Activated CD4-positive, alpha-beta T cell treated with anti-CD3 and anti-CD28 coated beads, Interleukin-2, amount 10 ng/mL, durations not matched to agents 7 days and 5 days (primary cell): ENCODE measurements at regions not wholly inside any gene's neighbourhood (a gene's known extent, or its start where the extent isn't known, plus 50 kb on each side); places are given as distances from the start of the nearest gene placed in this dataset.

Experiments
- CTCF ChIA-PET: fragments of 350-600 bp; sonication (Branson Sonifier 250); formaldehyde crosslinking; loops from one replicate; lab custom pipeline; 2021; ENCODE audit warnings: antibody characterized with exemption; lab: Charles Lee
- POLR2A ChIA-PET: fragments of 350-600 bp; sonication (Branson Sonifier 250); formaldehyde crosslinking; loops from one replicate; lab custom pipeline; 2021; ENCODE audit warnings: antibody characterized with exemption; lab: Charles Lee
- DNase-seq: peaks from one replicate; pipeline ENCODE4 v3.0.0-alpha.2; 2020
- H3K27ac Mint-ChIP-seq: one replicate; pipeline ENCODE4 v1.8.0; 2021; ENCODE audit warnings: mild to moderate bottlenecking, moderate library complexity, mixed read lengths
- H3K27me3 Mint-ChIP-seq: one replicate; pipeline ENCODE4 v1.8.0; 2021; ENCODE audit warnings: mixed read lengths
- H3K36me3 Mint-ChIP-seq: one replicate; pipeline ENCODE4 v1.8.0; 2021; ENCODE audit warnings: low read depth, mixed read lengths
- H3K4me1 Mint-ChIP-seq: one replicate; pipeline ENCODE4 v1.8.0; 2021; ENCODE audit warnings: mixed read lengths
- H3K4me3 Mint-ChIP-seq: one replicate; pipeline ENCODE4 v1.8.0; 2021; ENCODE audit warnings: mild to moderate bottlenecking, moderate library complexity, mixed read lengths
- H3K9me3 Mint-ChIP-seq: one replicate; pipeline ENCODE4 v1.8.0; 2021; ENCODE audit warnings: mixed read lengths

- peaks cover 6% of the 10 kb centered on the region for H3K9me3 Mint-ChIP-seq
- no peak overlapping the region for H3K27ac Mint-ChIP-seq
- no peaks in the 10 kb centered on the region for H3K4me1 Mint-ChIP-seq
- DNase-seq = no peak
- no peaks in the 10 kb centered on the region for H3K27me3 Mint-ChIP-seq
- no peak overlapping the region for H3K4me3 Mint-ChIP-seq
- no peaks in the 10 kb centered on the region for H3K36me3 Mint-ChIP-seq
- CTCF ChIA-PET = interaction anchor here (1.0 to 2.2 kb wide), 5 partner anchors 10 to 203 kb away, joined by 3 to 6 read pairs (median 4); no protein-coding TSS in a partner anchor
- POLR2A ChIA-PET = no interaction called here
Observed at GRCh38 chr2:10231551-10232085, 71.1 kb upstream of the HPCAL1 start.

DNA sequence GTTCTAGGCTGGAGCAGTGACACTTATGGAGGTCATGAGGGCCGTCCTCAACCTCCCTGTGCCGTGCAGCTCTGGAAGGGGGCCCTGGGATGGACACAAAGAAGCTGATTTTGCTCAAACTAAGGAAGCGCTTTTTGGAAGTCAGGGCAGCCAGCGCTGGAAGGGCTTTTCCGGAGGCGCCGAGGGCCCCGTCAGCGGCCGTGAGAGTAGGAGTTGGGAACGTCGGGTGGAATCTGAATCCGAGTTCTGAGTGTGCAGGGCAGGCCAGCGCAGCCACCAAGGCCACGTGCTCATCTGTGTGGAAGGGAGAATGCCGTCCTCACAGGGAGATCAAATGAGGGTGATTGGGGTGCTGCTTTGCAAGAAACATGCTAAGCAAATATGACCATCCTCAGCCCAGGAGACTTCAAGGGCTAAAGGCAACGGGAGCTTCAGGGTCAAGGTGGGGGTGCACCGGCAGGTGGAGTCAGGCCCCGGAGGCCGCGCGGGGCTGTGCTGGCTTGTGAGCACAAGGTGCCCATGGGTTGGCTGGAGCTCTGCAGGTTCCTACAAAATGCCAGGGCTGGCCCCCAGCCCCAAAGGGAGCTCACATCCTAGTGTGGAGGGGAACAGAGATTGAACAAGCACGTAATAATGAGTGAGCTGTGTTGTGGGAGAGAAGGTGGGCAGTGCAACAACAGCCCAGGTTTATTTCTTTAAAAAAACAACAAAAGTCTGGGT, 70.4 kb upstream of the HPCAL1 start:
- peaks cover 6% of the 10 kb centered on the region for H3K9me3 Mint-ChIP-seq
- CTCF ChIA-PET = interaction anchor here (1.0 to 2.2 kb wide), 4 partner anchors 11 to 203 kb away, joined by 3 to 6 read pairs (median 4); no protein-coding TSS in a partner anchor
- H3K27ac Mint-ChIP-seq = peak overlapping the region; percentile 50
- POLR2A ChIA-PET = no interaction called here
- no peaks in the 10 kb centered on the region for H3K36me3 Mint-ChIP-seq
- H3K4me1 Mint-ChIP-seq = no peaks in the 10 kb centered on the region
- no peaks in the 10 kb centered on the region for H3K27me3 Mint-ChIP-seq
- DNase-seq = no peak
- no peak overlapping the region for H3K4me3 Mint-ChIP-seq

GRCh38 chr2:10233131-10234012, 69.3 kb upstream of the HPCAL1 start:
- H3K4me3 Mint-ChIP-seq = no peak overlapping the region
- POLR2A ChIA-PET = no interaction called here
- no peak overlapping the region for H3K27ac Mint-ChIP-seq
- no peaks in the 10 kb centered on the region for H3K36me3 Mint-ChIP-seq
- CTCF ChIA-PET = interaction anchor here (1.4 to 1.5 kb wide), 2 partner anchors 21 to 176 kb away, joined by 4 to 6 read pairs; no protein-coding TSS in a partner anchor
- peaks cover 6% of the 10 kb centered on the region for H3K9me3 Mint-ChIP-seq
- H3K4me1 Mint-ChIP-seq = no peaks in the 10 kb centered on the region
- DNase-seq = no peak
- H3K27me3 Mint-ChIP-seq = no peaks in the 10 kb centered on the region

- ChIA-PET POLR2A (no interaction called here), CTCF (interaction anchor here (1.5 kb wide), 1 partner anchor 175 kb away, joined by 6 read pairs; no protein-coding TSS in a partner anchor)
- no peak overlapping the region for H3K27ac Mint-ChIP-seq
- H3K4me3 Mint-ChIP-seq = no peak overlapping the region
- no peaks in the 10 kb centered on the region for H3K4me1 Mint-ChIP-seq
- no peaks in the 10 kb centered on the region for H3K36me3 Mint-ChIP-seq
- no peaks in the 10 kb centered on the region for H3K27me3 Mint-ChIP-seq
- DNase-seq = no peak
- H3K9me3 Mint-ChIP-seq = peaks cover 6% of the 10 kb centered on the region
Observed at GRCh38 chr2:10234013-10234306, 68.7 kb upstream of the HPCAL1 start.

- ChIA-PET CTCF (interaction anchor here (1.5 kb wide), 1 partner anchor 174 kb away, joined by 6 read pairs; no protein-coding TSS in a partner anchor), POLR2A (no interaction called here)
- peaks cover 6% of the 10 kb centered on the region for H3K9me3 Mint-ChIP-seq
- H3K4me1 Mint-ChIP-seq = no peaks in the 10 kb centered on the region
- no peak overlapping the region for H3K27ac Mint-ChIP-seq
- H3K36me3 Mint-ChIP-seq = no peaks in the 10 kb centered on the region
- H3K27me3 Mint-ChIP-seq = no peaks in the 10 kb centered on the region
- no peak overlapping the region for H3K4me3 Mint-ChIP-seq
- no peak for DNase-seq
Observed at GRCh38 chr2:10234409-10235094, 68.2 kb upstream of the HPCAL1 start.

DNA sequence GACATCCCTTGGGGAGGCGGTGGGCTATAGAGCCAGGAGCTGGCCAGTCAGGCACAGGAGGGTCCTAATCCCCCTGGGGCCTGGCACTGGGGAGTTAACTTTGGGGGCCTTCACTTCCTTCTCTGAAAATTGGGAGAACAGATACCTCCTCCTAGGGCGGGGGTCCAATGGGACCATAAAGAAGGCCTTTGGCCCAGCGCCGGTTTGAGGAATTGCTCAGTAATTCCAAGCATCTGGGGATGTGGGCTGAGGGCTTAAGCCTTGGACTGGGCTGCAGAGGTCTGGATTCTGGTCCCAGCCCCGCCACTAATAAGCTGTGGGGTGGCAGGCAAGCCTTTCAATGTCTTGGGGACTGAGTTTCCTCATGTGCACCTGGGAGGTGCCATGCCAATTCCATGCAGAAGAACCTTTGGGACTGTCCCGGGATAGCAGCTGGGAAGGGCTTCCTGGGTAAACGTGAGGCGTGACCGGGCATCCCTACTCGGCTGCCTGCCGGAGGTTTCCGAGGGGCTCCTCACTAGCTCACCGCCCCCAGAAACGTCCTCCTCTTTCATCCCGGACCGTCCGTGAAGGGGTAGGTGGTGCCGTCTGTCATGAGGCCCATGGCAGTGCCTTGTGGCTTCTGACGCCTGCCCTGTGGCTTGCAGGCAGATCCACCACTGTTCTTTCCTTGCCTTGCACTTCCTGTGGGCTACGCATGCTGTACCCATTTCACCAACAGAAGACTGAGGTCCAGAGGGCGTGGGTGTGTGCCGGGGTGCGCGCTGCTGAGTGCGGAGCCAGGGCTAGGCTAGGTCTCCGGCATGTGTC, 67.4 kb upstream of the HPCAL1 start:
- no peak for DNase-seq
- H3K36me3 Mint-ChIP-seq = no peaks in the 10 kb centered on the region
- no peaks in the 10 kb centered on the region for H3K4me1 Mint-ChIP-seq
- H3K27me3 Mint-ChIP-seq = no peaks in the 10 kb centered on the region
- no peak overlapping the region for H3K4me3 Mint-ChIP-seq
- no peak overlapping the region for H3K27ac Mint-ChIP-seq
- CTCF ChIA-PET = interaction anchor here (1.5 kb wide), 2 partner anchors 174 to 200 kb away, joined by 3 to 6 read pairs; no protein-coding TSS in a partner anchor
- POLR2A ChIA-PET = no interaction called here
- H3K9me3 Mint-ChIP-seq = peaks cover 6% of the 10 kb centered on the region

DNA sequence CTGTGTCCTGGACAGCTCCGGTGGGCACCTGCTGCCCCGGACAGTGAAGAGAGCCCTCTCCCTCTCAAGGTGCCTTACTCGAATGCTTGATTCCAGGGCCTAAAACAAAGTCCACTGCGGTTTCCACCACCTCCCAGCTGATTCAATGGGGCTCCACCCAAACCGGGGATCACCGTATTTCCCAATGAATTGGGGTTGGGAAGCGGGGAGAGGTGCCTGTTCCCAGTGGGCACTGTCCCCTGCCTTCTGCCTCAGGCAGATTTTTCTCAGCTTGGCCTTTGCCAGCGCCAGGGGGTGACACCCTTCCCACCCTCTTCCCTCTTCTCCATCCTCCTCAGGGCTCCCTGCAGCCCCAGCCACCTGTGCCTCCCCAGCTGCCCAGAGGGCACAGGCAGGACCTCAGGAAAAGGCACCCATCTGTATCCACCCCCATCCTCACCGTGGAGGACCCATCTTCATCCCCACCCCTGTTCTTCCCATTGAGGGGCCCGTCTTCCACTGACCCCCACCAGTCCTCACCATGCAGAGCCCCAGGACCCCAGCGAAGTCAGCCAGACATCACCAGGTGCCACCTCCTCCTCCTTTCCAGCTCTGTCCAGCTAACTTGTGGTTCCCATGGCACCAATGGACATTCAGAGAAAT, 66.7 kb upstream of the HPCAL1 start:
- Mint-ChIP-seq H3K9me3 (peaks cover 6% of the 10 kb centered on the region), H3K4me3 (no peak overlapping the region), H3K27ac (no peak overlapping the region)

GRCh38 chr2:10236571-10237391, 65.9 kb upstream of the HPCAL1 start:
- Mint-ChIP-seq H3K27me3 (no peaks in the 10 kb centered on the region), H3K4me1 (no peaks in the 10 kb centered on the region), H3K27ac (no peak overlapping the region), H3K36me3 (no peaks in the 10 kb centered on the region), H3K9me3 (peaks cover 6% of the 10 kb centered on the region), H3K4me3 (no peak overlapping the region)
- ChIA-PET CTCF (interaction anchor here (1.3 to 1.5 kb wide), 3 partner anchors 14 to 198 kb away, joined by 3 read pairs; no protein-coding TSS in a partner anchor), POLR2A (no interaction called here)
- DNase-seq = no peak

More for the DNA sequence above, 66.7 kb upstream of the HPCAL1 start:
- no peak for DNase-seq
- H3K4me1 Mint-ChIP-seq = no peaks in the 10 kb centered on the region
- H3K36me3 Mint-ChIP-seq = no peaks in the 10 kb centered on the region
- ChIA-PET POLR2A (no interaction called here), CTCF (interaction anchor here (1.3 to 1.5 kb wide), 3 partner anchors 14 to 199 kb away, joined by 3 read pairs; no protein-coding TSS in a partner anchor)
- H3K27me3 Mint-ChIP-seq = no peaks in the 10 kb centered on the region

DNA sequence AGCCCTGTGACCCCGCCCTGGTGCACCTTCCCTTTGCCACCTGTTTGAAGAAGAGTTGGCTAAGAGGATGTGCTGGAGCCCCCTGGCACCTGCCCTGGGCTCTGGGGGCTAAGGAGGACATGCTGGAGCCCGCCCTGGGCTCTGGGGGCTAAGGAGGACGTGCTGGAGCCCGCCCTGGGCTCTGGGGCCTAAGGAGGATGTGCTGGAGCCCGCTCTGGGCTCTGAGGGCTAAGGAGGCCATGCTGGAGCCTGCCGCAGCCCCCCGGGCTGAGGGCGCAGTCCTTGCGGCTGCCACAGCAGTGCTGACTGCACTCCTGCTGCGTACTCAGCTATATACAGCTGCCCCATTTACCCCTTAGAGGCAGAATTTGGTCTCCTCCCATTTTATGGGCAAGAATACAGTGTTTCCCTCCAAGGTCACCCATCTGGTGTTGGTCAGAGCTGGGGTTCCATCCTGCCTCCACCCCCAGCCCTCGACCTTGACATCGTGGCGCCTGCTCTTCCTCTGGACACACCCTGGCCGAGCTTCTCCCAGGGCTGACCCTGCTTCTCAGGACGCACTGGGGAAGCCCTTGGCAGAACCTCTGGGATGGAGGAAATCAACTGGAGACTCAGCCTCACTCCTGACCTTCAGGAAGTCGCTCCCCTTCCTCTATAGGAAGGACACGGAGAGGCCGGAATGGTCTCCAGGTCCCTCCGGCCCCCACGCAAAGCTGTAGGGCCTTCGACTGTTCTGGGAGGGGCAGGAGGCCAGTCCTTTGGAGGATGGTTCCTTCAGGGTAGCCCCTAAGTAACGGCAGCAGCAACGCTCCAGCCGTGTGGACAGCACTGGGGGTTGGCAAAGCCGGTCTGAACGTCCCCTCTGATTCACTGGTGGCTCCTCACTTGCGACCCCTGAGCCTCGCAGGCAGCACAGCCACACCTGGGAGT, 65.0 kb upstream of the HPCAL1 start:
- DNase-seq = no peak
- H3K9me3 Mint-ChIP-seq = peaks cover 6% of the 10 kb centered on the region
- no peaks in the 10 kb centered on the region for H3K27me3 Mint-ChIP-seq
- POLR2A ChIA-PET = no interaction called here
- H3K4me1 Mint-ChIP-seq = no peaks in the 10 kb centered on the region
- H3K36me3 Mint-ChIP-seq = no peaks in the 10 kb centered on the region
- H3K4me3 Mint-ChIP-seq = no peak overlapping the region
- H3K27ac Mint-ChIP-seq = no peak overlapping the region
- CTCF ChIA-PET = interaction anchor here (1.3 kb wide), 1 partner anchor 171 kb away, joined by 3 read pairs; no protein-coding TSS in a partner anchor

GRCh38 chr2:10238396-10238795, 64.3 kb upstream of the HPCAL1 start:
- Mint-ChIP-seq H3K36me3 (no peaks in the 10 kb centered on the region), H3K27ac (no peak overlapping the region), H3K4me3 (no peak overlapping the region), H3K4me1 (no peaks in the 10 kb centered on the region), H3K9me3 (peaks cover 2% of the 10 kb centered on the region), H3K27me3 (no peaks in the 10 kb centered on the region)
- ChIA-PET POLR2A (no interaction called here), CTCF (no interaction called here)
- no peak for DNase-seq
